ENCODE measurements at regions not wholly inside any gene's neighbourhood (a gene's known extent, or its start where the extent isn't known, plus 50 kb on each side); places are given as distances from the start of the nearest gene placed in this dataset.

DNA sequence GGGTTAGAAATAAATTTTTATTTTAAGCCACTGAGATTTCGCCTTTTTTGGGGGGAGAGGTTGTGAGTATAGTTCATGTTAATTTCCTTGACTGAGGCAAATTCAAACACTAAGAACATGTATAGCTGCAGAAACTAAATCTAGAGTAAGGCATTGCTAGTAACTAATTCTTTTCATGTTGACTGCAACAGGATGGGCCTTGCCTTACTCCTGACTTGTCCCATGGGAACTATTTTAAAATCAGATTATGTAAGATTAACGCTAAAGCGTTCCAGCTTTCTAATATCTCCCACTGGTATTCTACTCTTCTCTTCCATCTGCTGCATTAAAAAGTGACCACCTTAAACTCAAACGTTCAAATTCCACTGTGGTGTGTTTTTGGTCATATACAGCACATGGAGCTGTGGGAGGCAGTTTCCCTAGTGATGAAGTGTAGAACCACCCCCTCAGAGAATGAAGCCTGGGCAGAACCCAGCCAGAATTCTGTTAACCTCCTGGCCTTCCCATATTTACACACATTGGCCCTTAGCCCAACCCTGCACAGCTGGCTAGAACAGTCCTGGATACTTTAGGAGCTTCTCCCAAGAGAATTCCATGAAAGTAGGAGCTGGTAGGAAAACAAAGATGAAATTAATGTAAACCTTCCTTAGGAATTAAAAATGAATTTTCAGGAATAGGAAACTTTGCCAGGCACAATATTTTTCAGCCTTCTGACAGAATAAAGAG, 687.8 kb downstream of the SLC4A3 start:
- TF ChIP-seq POLR2A (IDR thresholded peaks at IDR 0.05) = no peak
- TF ChIP-seq, protein P1, sequence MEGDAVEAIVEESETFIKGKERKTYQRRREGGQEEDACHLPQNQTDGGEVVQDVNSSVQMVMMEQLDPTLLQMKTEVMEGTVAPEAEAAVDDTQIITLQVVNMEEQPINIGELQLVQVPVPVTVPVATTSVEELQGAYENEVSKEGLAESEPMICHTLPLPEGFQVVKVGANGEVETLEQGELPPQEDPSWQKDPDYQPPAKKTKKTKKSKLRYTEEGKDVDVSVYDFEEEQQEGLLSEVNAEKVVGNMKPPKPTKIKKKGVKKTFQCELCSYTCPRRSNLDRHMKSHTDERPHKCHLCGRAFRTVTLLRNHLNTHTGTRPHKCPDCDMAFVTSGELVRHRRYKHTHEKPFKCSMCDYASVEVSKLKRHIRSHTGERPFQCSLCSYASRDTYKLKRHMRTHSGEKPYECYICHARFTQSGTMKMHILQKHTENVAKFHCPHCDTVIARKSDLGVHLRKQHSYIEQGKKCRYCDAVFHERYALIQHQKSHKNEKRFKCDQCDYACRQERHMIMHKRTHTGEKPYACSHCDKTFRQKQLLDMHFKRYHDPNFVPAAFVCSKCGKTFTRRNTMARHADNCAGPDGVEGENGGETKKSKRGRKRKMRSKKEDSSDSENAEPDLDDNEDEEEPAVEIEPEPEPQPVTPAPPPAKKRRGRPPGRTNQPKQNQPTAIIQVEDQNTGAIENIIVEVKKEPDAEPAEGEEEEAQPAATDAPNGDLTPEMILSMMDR (IDR thresholded peaks at IDR 0.05) = no peak
